ENCODE measurements at regions not wholly inside any gene's neighbourhood (a gene's known extent, or its start where the extent isn't known, plus 50 kb on each side); places are given as distances from the start of the nearest gene placed in this dataset.
"Not testable (repeated sequence)": the region's sequence is repeated elsewhere in the genome, so short reads cannot be mapped to it uniquely, and the experiment has no call there.

DNA sequence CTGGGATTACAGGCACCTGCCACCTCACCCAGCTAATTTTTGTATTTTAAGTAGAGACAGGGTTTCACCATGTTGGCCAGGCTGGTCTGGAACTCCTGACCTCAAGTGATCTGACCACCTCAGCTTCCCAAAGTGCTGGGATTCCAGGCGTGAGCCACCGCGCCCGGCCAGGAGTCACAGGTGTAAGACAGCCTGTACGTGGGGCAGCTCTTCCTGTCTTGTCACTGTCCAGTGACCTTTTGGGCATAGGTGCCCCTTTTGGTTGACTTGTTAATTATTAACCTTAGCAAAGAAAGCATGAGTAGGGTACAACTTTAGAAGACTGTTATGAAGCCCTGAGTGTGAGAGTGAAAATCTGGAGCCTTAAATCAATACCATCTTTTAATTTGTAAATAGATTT, 703.7 kb upstream of the SOX11 start:
- DNase-seq (ENCODE audit: low spot score) = not testable (repeated sequence)

DNA sequence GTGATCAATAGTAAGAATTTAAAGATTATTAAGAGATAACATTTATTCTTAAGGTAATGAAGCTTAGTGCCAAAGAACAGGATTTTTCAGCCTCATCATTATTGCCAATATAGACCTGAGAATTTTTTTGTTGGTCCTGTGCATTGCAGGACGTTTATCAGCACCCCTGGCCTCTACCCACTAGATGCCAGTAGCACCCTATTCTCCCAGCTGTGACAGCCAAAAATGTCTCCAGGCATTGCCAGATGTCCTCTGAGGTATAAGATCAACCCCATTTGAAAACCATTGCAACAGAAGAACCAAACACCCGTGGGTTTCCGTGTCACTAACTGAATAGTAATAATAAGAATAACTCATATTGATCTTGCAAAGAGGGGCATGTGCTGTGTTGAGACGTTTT, 700.0 kb upstream of the SOX11 start:
- DNase-seq (ENCODE audit: low spot score) = no peak

DNA sequence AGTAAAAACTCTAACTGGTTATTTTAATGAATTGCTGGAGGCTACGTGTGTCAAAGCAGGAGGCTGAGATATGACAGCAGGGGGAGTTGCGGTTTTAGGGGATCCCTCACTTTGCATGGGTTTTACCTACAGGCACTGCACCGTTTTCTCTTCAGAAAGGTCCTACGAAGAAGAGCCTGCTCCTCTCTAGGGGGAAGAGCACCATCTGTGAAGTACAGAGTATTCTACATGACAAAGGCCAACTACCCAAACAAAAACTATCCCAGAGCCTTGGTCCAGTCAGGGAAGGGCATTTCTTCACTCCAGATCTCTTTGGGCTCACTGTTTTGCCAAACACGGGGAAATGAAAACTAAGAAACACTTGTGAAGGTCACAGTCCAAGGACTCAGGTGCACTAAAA, 696.7 kb upstream of the SOX11 start:
- no peak for DNase-seq (ENCODE audit: low spot score)

GRCh38 chr2:5007596-5007995, 684.6 kb upstream of the SOX11 start:
- no peak for DNase-seq (ENCODE audit: low spot score)

GRCh38 chr2:5019324-5019723, 672.9 kb upstream of the SOX11 start:
- no peak for DNase-seq (ENCODE audit: low spot score)

GRCh38 chr2:5020116-5020875, 671.9 kb upstream of the SOX11 start:
- DNase-seq (ENCODE audit: low spot score) = no peak

- no peak for DNase-seq (ENCODE audit: low spot score)
Measured at GRCh38 chr2:5021136-5021535, 671.0 kb upstream of the SOX11 start.

- DNase-seq (ENCODE audit: low spot score) = no peak
Measured at GRCh38 chr2:5022061-5022460, 670.1 kb upstream of the SOX11 start.

GRCh38 chr2:5022708-5023635, 669.2 kb upstream of the SOX11 start:
- not testable (repeated sequence) for DNase-seq (ENCODE audit: low spot score)

DNA sequence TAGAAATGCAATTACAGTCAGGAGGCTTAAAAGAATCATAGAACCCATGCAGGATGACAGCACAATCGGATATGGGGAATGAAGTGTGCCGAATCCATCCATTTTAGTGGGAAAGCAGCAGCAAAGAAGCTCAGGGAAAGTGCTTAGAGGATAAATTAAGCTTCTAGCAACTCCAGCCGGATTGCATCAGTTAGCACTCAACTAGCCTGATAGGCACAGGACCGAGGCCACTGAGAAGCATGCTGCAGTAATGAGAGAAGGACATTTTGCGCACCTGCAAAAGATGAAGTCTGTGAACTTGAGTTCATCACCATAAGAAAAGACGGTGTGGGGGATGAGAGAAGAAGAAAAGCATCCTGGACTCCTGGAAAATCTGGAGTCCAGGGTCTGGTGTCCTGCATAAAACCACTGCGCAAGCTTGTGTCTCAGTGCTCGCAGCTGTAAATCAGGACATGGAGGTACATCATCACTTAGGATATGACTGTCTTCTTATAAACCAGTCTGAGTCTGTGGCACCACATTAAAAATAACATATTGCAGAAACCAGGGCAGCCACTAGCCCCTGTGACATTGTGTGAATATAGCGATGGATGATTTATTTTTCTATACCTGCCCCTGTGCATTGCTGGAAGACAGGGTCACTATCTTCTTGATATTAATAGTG, 665.5 kb upstream of the SOX11 start:
- no peak for DNase-seq (ENCODE audit: low spot score)

DNA sequence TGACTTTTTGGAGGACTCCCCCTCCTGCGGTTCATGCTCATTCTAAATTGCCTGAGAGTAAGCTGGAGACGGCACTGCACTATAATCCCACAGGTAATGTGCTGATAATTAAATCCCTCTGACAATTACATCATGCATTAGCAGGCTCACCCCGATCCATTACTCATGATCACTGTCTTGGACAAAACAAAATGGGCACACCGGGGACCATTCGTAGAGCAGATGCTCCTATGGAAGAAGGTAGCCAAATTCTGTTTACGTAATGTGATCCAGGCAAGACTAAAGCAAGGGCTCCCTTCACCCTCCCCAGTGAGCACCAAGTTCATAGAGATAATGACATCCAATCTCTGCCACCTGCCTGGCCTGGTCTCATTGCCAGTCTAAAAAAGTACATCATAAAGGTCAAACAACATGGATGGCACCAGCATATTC, 657.1 kb upstream of the SOX11 start:
- DNase-seq (ENCODE audit: low spot score) = no peak

- DNase-seq (ENCODE audit: low spot score) = no peak
Measured at GRCh38 chr2:5036256-5036655, 655.9 kb upstream of the SOX11 start.

- DNase-seq (ENCODE audit: low spot score) = no peak
Measured at GRCh38 chr2:5039241-5039975, 652.8 kb upstream of the SOX11 start.

DNA sequence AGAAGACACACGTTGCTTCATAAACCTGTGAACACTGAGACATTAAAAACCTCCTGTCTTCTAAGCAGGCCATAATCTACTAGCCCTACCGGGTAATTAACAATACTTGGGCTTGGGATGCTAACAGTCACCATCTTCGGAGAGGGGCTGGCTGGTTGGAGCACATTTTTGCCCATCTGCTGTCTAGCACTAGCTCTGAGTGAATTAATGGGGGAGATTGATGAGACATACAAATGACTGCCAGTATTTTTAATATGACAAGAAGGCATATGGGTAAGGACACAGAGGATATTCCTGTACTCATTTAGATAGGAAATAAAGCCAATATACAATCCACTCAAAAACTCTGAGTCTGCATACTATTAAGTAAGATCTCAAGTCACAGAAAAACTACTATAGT, 651.6 kb upstream of the SOX11 start:
- no peak for DNase-seq (ENCODE audit: low spot score)

DNA sequence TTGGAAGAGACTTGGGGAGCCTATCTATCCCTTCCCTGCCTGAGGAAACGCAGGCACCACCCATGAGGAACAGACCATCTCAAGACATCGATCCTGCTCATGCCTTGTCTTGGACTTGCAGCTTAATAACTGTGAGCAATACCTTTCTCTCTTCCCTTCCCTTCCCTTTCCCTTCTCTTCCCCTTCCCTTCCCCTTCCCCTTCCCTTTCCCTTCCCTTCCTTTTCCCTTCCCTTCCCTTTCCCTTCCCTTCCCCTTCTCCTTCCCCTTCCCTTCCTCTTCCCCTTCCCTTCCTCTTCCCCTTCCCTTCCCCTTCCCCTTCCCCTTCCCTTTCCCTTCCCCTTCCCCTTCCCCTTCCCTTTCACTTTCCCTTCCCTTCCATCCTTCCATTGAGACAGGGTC, 650.7 kb upstream of the SOX11 start:
- no peak for DNase-seq (ENCODE audit: low spot score)

GRCh38 chr2:5042666-5043440, 649.3 kb upstream of the SOX11 start:
- DNase-seq (ENCODE audit: low spot score) = no peak

GRCh38 chr2:5051300-5051699, 640.9 kb upstream of the SOX11 start:
- no peak for DNase-seq (ENCODE audit: low spot score)

DNA sequence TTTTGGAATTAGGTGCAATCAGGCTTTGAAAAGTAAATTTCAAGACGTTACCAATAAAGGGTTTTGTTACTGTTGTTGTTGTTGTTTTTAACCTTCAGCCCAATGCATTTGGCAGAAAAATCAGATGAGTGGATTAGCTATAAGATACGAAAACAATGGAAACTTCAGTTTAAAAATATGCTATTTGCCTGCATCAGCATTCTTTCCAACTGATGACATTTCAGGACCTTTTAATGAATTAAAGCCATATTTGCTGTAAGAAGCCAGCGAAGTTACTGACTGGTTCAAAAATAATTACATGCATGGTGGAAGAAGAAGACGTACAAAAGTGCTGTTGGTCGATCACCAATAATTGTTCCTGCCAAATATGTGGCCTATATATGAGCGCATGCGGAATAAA, 639.3 kb upstream of the SOX11 start:
- no peak for DNase-seq (ENCODE audit: low spot score)

- no peak for DNase-seq (ENCODE audit: low spot score)
Measured at GRCh38 chr2:5057891-5058351, 634.3 kb upstream of the SOX11 start.

GRCh38 chr2:5060956-5061355, 631.2 kb upstream of the SOX11 start:
- DNase-seq (ENCODE audit: low spot score) = no peak

GRCh38 chr2:5064687-5065086, 627.5 kb upstream of the SOX11 start:
- no peak for DNase-seq (ENCODE audit: low spot score)
